ENCODE measurements at regions not wholly inside any gene's neighbourhood (a gene's known extent, or its start where the extent isn't known, plus 50 kb on each side); places are given as distances from the start of the nearest gene placed in this dataset.

DNA sequence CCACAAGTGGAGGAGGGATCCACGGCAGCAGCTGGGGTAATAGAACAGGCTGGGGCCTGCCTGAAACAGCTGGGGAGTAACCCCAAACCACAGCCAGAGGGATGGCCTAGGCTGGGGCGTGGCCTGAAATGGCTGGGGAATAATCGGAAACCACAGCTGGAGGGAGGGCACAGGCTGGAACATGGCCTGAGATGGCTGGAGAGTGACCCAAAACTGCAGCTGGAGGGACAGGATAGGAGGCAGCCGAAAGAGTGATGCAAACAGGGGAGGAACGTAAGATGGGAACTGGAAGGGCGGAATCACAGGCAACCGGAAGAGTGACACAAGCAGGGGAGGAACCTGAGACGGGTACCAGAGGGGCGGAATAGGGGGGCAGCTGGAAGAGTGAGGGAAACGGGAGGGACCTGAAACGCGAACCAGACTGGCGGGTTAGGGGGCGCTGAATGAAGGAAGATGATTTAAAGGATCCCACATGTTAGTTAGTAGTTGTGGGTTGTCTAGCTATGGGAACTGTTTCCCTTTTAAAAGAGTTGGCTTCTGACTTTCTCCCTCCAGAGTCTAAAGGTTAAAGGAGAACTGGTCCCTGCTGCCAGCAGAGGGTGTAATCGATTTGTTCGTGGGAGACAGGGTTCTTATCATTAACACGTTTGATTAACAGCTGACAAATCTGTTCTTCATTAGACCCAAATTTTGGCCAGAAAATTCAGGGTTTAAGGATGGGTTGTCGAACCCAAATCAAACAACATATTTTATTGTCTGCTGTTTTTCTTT, 71.7 kb upstream of the KDM5D start:
- TF ChIP-seq, protein P1, sequence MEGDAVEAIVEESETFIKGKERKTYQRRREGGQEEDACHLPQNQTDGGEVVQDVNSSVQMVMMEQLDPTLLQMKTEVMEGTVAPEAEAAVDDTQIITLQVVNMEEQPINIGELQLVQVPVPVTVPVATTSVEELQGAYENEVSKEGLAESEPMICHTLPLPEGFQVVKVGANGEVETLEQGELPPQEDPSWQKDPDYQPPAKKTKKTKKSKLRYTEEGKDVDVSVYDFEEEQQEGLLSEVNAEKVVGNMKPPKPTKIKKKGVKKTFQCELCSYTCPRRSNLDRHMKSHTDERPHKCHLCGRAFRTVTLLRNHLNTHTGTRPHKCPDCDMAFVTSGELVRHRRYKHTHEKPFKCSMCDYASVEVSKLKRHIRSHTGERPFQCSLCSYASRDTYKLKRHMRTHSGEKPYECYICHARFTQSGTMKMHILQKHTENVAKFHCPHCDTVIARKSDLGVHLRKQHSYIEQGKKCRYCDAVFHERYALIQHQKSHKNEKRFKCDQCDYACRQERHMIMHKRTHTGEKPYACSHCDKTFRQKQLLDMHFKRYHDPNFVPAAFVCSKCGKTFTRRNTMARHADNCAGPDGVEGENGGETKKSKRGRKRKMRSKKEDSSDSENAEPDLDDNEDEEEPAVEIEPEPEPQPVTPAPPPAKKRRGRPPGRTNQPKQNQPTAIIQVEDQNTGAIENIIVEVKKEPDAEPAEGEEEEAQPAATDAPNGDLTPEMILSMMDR (IDR thresholded peaks at IDR 0.05) = no peak
- TF ChIP-seq POLR2A (IDR thresholded peaks at IDR 0.05) (no peak), EP300 (IDR thresholded peaks at IDR 0.05) (peak in 1 of 2 donors; percentile 20)

All from tibial nerve (tissue), 4 donors.